Endothelial cell of umbilical vein (primary cell): ENCODE measurements at regions not wholly inside any gene's neighbourhood (a gene's known extent, or its start where the extent isn't known, plus 50 kb on each side); places are given as distances from the start of the nearest gene placed in this dataset.

Experiments used
- BruUV-seq: library from RNA; stranded (reverse); fragments of 400-500 nt; replicated peaks from 2 replicates; lab custom pipeline; 2021; lab: Mats Ljungman, UMichigan
- CTCF ChIA-PET: fragments of 300-600, 350-600 bp; sonication (Branson Sonifier 250); formaldehyde crosslinking; loops from one replicate; lab custom pipeline; 2021; ENCODE audit warnings: antibody characterized with exemption, inconsistent platforms; lab: Charles Lee
- POLR2A ChIA-PET: fragments of 300-600, 350-600 bp; sonication (Branson Sonifier 250); formaldehyde crosslinking; loops from one replicate; lab custom pipeline; 2021; ENCODE audit warnings: antibody characterized with exemption, inconsistent platforms; lab: Charles Lee
- DNase-seq: peaks from one replicate; pipeline ENCODE4 v3.0.0-alpha.2; 2011; ENCODE audit warnings: low read depth, low spot score
- FAIRE-seq: peaks from 2 replicates; lab custom pipeline; 2011; peaks lifted over from hg19 to GRCh38; lab: Jason Lieb, UNC
- H2AFZ ChIP-seq: 2 replicates; pipeline ENCODE4 v1.6.0; 2012; ENCODE audit warnings: low read depth, low read length, control low read depth, inconsistent platforms
- H3K27ac ChIP-seq: 2 replicates; pipeline ENCODE4 v1.5.1; 2011; ENCODE audit warnings: low read depth, mild to moderate bottlenecking, control low read depth, low read length, moderate library complexity; ENCODE audit not compliant: insufficient read depth
- H3K27me3 ChIP-seq, 2 experiments: 2 replicates each; pipeline versions ENCODE4 v1.6.0 to v1.6.1; 2011; ENCODE audit warnings: low read length in 2 of 2, mixed read lengths in 1 of 2; ENCODE audit not compliant: control insufficient read depth in 2 of 2, insufficient read depth in 2 of 2
- H3K36me3 ChIP-seq, 2 experiments: 2 replicates in 1 of 2; 3 replicates in 1 of 2; pipeline ENCODE4 v1.5.1; 2011; ENCODE audit warnings: low read length in 2 of 2, mild to moderate bottlenecking in 1 of 2, moderate library complexity in 1 of 2; ENCODE audit not compliant: control insufficient read depth in 2 of 2, insufficient read depth in 2 of 2; ENCODE audit errors: extremely low read depth in 1 of 2
- H3K4me1 ChIP-seq: 3 replicates; pipeline ENCODE4 v1.5.1; 2011; ENCODE audit warnings: mild to moderate bottlenecking, low read length; ENCODE audit not compliant: control insufficient read depth, insufficient read depth; ENCODE audit errors: extremely low read depth
- H3K4me2 ChIP-seq: 2 replicates; pipeline ENCODE4 v1.6.1; 2011; ENCODE audit warnings: low read length, control low read depth, mixed read lengths; ENCODE audit not compliant: insufficient read depth
- H3K4me3 ChIP-seq, 3 experiments: fragments of 200-600 bp in 1 of 3; sonication (generic), shearing (Covaris generic) in 1 of 3; replicated peaks in 1 of 3; 2 replicates each; pipeline ENCODE4 v1.5.1; 2011 to 2016; ENCODE audit warnings: control low read depth in 3 of 3, low read length in 3 of 3, mild to moderate bottlenecking in 2 of 3, inconsistent platforms in 1 of 3, low read depth in 1 of 3, moderate library complexity in 1 of 3; ENCODE audit not compliant: insufficient read depth in 1 of 3
- H3K79me2 ChIP-seq: 2 replicates; pipeline ENCODE4 v1.6.0; 2012; ENCODE audit warnings: low read length, inconsistent platforms; ENCODE audit not compliant: control insufficient read depth, insufficient read depth
- H3K9ac ChIP-seq: replicated peaks from 2 replicates; pipeline ENCODE3; 2011; ENCODE audit warnings: low read length, control low read depth; ENCODE audit not compliant: insufficient read depth; ENCODE audit errors: extremely low read depth
- H3K9me1 ChIP-seq: replicated peaks from 3 replicates; pipeline ENCODE4 v1.6.0; 2011; ENCODE audit warnings: mild to moderate bottlenecking, low read length; ENCODE audit not compliant: control insufficient read depth, insufficient read depth; ENCODE audit errors: extremely low read depth
- H3K9me3 ChIP-seq: replicated peaks from 2 replicates; pipeline ENCODE4 v1.5.1; 2012; ENCODE audit warnings: low read length, inconsistent platforms; ENCODE audit not compliant: control insufficient read depth, insufficient read depth
- H4K20me1 ChIP-seq: replicated peaks from 2 replicates; pipeline ENCODE3; 2011; ENCODE audit warnings: mild to moderate bottlenecking, low read length; ENCODE audit not compliant: control insufficient read depth, insufficient read depth; ENCODE audit errors: extremely low read depth
- EZH2 ChIP-seq: IDR thresholded peaks from 2 replicates; pipeline ENCODE4 v1.6.1; 2012; ENCODE audit warnings: borderline replicate concordance, low read depth, mild to moderate bottlenecking, moderate library complexity, low read length, inconsistent platforms; ENCODE audit not compliant: severe bottlenecking
- FOS ChIP-seq: IDR thresholded peaks from 2 replicates; pipeline ENCODE4 v1.6.1; 2011; ENCODE audit warnings: mild to moderate bottlenecking, low read length, moderate library complexity, borderline replicate concordance; ENCODE audit not compliant: insufficient read depth
- GATA2 ChIP-seq: IDR thresholded peaks from 2 replicates; pipeline ENCODE4 v1.7.0; 2011; ENCODE audit warnings: low read depth, mild to moderate bottlenecking, moderate library complexity, mixed read lengths, low read length; ENCODE audit not compliant: insufficient read length, insufficient read depth
- JUN ChIP-seq: IDR thresholded peaks from 2 replicates; pipeline ENCODE4 v1.6.1; 2011; ENCODE audit warnings: borderline replicate concordance, low read depth; ENCODE audit not compliant: insufficient read length, insufficient read depth
- MYC ChIP-seq: IDR thresholded peaks from one replicate; pipeline ENCODE4 v1.6.1; 2011; ENCODE audit warnings: mild to moderate bottlenecking, low read depth, low read length
- POLR2A ChIP-seq: IDR thresholded peaks from 2 replicates; pipeline ENCODE4 v1.6.1; 2012; ENCODE audit warnings: low read depth, mild to moderate bottlenecking, control low read depth, low read length
- POLR2AphosphoS5 ChIP-seq: IDR thresholded peaks from 2 replicates; pipeline ENCODE4 v1.6.1; 2012; ENCODE audit warnings: low read depth, mild to moderate bottlenecking, control low read depth, low read length, moderate library complexity; ENCODE audit not compliant: insufficient read depth
- dilution Hi-C: fragments of 300-500 bp; cut with MboI; formaldehyde crosslinking; loops from one replicate; pipeline ENCODE4 v1.15.0; 2019; ENCODE audit warnings: low sequenced_read_pairs; ENCODE audit not compliant: extremely low pct_ligation_motif_present
- intact Hi-C: fragments of 100-400 bp; cut with micrococcal nuclease; formaldehyde crosslinking; loops from one replicate; pipeline ENCODE4 v1.10.0; 2022
- TF ChIP-seq, protein P1 (sequence below): IDR thresholded peaks from 2 replicates; pipeline ENCODE4 v1.6.1; 2011; ENCODE audit not compliant: insufficient read depth, insufficient read length
- TF ChIP-seq, protein P2 (sequence below), 2 donors: IDR thresholded peaks; 1 replicate in 1 of 2; 2 replicates in 1 of 2; pipeline ENCODE4 v1.5.1; 2011; ENCODE audit warnings: low read length in 2 of 2, mild to moderate bottlenecking in 2 of 2, moderate library complexity in 2 of 2, control low read depth in 1 of 2, inconsistent platforms in 1 of 2, low read depth in 1 of 2; ENCODE audit not compliant: insufficient read depth in 1 of 2; ENCODE audit errors: extremely low read depth in 1 of 2

DNA sequence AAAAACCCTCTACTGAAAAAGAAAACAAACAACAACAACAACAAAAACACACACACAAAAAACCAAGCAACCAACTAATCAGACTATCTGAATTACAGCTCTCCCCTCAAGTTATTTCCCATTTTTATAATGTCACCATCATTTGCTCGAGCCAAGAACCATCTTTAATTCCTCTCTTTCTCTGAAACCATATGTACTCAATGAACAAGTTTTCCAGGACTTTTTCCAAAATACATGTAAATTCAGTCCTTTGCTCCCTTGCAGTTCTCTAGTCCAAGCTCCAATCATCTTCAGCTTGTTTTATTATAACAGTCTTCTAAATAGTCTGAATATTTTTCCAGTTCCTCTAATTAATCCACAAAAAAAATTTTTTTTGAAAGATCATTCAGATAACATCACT lies 506.0 kb downstream of the NXPH1 start:
- Histone ChIP-seq H3K9me3 (no peaks in the 10 kb centered on the region), H3K79me2 (no peaks in the 10 kb centered on the region), H3K4me1 (no peaks in the 10 kb centered on the region), H2AFZ (no peak overlapping the region), H3K27me3 (no peaks in the 10 kb centered on the region), H3K36me3 (no peaks in the 10 kb centered on the region), H3K9ac (no peak overlapping the region), H4K20me1 (no peaks in the 10 kb centered on the region), H3K9me1 (no peaks in the 10 kb centered on the region), H3K4me3 (no peak overlapping the region), H3K27ac (no peak overlapping the region), H3K4me2 (no peak overlapping the region)
- CTCF ChIA-PET: no interaction called here
- FAIRE-seq: no peak
- DNase-seq: no peak
- no peak for TF ChIP-seq EZH2
- no peak for TF ChIP-seq POLR2AphosphoS5
- TF ChIP-seq JUN: no peak
- no peak for TF ChIP-seq GATA2
- TF ChIP-seq POLR2A: no peak
- no peak for TF ChIP-seq MYC
- no peak for TF ChIP-seq FOS
- TF ChIP-seq, protein P1, sequence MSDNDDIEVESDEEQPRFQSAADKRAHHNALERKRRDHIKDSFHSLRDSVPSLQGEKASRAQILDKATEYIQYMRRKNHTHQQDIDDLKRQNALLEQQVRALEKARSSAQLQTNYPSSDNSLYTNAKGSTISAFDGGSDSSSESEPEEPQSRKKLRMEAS: no peak
- TF ChIP-seq, protein P2, sequence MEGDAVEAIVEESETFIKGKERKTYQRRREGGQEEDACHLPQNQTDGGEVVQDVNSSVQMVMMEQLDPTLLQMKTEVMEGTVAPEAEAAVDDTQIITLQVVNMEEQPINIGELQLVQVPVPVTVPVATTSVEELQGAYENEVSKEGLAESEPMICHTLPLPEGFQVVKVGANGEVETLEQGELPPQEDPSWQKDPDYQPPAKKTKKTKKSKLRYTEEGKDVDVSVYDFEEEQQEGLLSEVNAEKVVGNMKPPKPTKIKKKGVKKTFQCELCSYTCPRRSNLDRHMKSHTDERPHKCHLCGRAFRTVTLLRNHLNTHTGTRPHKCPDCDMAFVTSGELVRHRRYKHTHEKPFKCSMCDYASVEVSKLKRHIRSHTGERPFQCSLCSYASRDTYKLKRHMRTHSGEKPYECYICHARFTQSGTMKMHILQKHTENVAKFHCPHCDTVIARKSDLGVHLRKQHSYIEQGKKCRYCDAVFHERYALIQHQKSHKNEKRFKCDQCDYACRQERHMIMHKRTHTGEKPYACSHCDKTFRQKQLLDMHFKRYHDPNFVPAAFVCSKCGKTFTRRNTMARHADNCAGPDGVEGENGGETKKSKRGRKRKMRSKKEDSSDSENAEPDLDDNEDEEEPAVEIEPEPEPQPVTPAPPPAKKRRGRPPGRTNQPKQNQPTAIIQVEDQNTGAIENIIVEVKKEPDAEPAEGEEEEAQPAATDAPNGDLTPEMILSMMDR (IDR thresholded peaks at IDR 0.05; ENCODE audit: extremely low read depth in 1 of 2, insufficient read depth in 1 of 2, low read depth in 1 of 2, low read length in 2 of 2): no peak
- no TSS peak for BruUV-seq
- dilution Hi-C loops (no loop called here), intact Hi-C loops (no loop called here)
- POLR2A ChIA-PET: no interaction called here
